ENCODE measurements at regions not wholly inside any gene's neighbourhood (a gene's known extent, or its start where the extent isn't known, plus 50 kb on each side); places are given as distances from the start of the nearest gene placed in this dataset.

DNA sequence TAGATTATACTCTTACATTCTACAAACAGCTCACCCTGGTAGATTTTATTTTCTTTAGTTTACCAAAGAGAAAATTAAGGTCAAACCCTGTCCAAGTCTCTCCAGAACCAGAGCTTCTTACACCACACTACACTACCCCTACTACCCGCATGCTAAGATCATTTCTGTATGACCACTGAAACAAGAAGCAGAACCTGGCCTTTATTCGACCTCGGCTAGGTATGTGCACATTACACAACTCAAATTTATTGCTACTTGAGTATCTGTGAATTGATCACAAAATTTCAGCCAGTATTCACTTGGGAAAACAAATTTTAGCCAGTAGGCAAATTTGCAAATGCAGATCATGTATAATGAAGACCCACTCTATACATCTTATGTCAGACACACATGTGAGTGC is 2437.0 kb downstream of the PCDH9 start:
- Histone ChIP-seq H3K4me3 (ENCODE audit: low read length, poor library complexity, severe bottlenecking) (no peak overlapping the region), H3K9me2 (replicated peaks; ENCODE audit: low read depth, low read length) (no peaks in the 10 kb centered on the region), H3K4me1 (ENCODE audit: insufficient read depth, low read length, poor library complexity, severe bottlenecking) (no peaks in the 10 kb centered on the region), H3K9ac (ENCODE audit: low read depth, low read length, poor library complexity, severe bottlenecking) (no peak overlapping the region), H3F3A (ENCODE audit: low read depth) (no peaks in the 10 kb centered on the region), H2AFZ (ENCODE audit: low read length) (no peak overlapping the region), H3K4me2 (ENCODE audit: low read depth, low read length, poor library complexity, severe bottlenecking) (no peak overlapping the region), H3K79me2 (ENCODE audit: insufficient read depth, low read length) (no peaks in the 10 kb centered on the region), H3K36me3 (ENCODE audit: insufficient read depth, low read length) (no peaks in the 10 kb centered on the region), H4K20me1 (ENCODE audit: insufficient read depth, low read length, poor library complexity, severe bottlenecking) (no peaks in the 10 kb centered on the region), H3K9me3 (ENCODE audit: insufficient read depth, low read depth, low read length) (peaks cover 4% of the 10 kb centered on the region; the same call in 1 of the 2 replicates), H3K27me3 (ENCODE audit: insufficient read depth, low read length, poor library complexity, severe bottlenecking) (no peaks in the 10 kb centered on the region)
- no peak for TF ChIP-seq EZH2phosphoT487 (IDR thresholded peaks at IDR 0.05; ENCODE audit: borderline replicate concordance)
- TF ChIP-seq, protein P1, sequence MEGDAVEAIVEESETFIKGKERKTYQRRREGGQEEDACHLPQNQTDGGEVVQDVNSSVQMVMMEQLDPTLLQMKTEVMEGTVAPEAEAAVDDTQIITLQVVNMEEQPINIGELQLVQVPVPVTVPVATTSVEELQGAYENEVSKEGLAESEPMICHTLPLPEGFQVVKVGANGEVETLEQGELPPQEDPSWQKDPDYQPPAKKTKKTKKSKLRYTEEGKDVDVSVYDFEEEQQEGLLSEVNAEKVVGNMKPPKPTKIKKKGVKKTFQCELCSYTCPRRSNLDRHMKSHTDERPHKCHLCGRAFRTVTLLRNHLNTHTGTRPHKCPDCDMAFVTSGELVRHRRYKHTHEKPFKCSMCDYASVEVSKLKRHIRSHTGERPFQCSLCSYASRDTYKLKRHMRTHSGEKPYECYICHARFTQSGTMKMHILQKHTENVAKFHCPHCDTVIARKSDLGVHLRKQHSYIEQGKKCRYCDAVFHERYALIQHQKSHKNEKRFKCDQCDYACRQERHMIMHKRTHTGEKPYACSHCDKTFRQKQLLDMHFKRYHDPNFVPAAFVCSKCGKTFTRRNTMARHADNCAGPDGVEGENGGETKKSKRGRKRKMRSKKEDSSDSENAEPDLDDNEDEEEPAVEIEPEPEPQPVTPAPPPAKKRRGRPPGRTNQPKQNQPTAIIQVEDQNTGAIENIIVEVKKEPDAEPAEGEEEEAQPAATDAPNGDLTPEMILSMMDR (conservative IDR thresholded peaks at IDR 0.05; ENCODE audit: low read length), result no peak

GRCh38 chr13:64791373-64791772 is 2438.8 kb downstream of the PCDH9 start:
- H3K79me2 ChIP-seq (ENCODE audit: insufficient read depth, low read length), result no peaks in the 10 kb centered on the region
- H3K27me3 ChIP-seq (ENCODE audit: insufficient read depth, low read length, poor library complexity, severe bottlenecking), result no peaks in the 10 kb centered on the region
- peaks cover 4% of the 10 kb centered on the region; the same call in 1 of the 2 replicates for H3K9me3 ChIP-seq (ENCODE audit: insufficient read depth, low read depth, low read length)
- no peaks in the 10 kb centered on the region for H3K36me3 ChIP-seq (ENCODE audit: insufficient read depth, low read length)
- no peaks in the 10 kb centered on the region for H3F3A ChIP-seq (ENCODE audit: low read depth)
- no peaks in the 10 kb centered on the region for H3K9me2 ChIP-seq (replicated peaks; ENCODE audit: low read depth, low read length)
- no peak for TF ChIP-seq EZH2phosphoT487 (IDR thresholded peaks at IDR 0.05; ENCODE audit: borderline replicate concordance)
- TF ChIP-seq, protein P1 (conservative IDR thresholded peaks at IDR 0.05; ENCODE audit: low read length), result no peak
- H3K4me1 ChIP-seq (ENCODE audit: insufficient read depth, low read length, poor library complexity, severe bottlenecking), result no peaks in the 10 kb centered on the region
- no peak overlapping the region for H3K9ac ChIP-seq (ENCODE audit: low read depth, low read length, poor library complexity, severe bottlenecking)
- no peaks in the 10 kb centered on the region for H4K20me1 ChIP-seq (ENCODE audit: insufficient read depth, low read length, poor library complexity, severe bottlenecking)
- H3K4me3 ChIP-seq (ENCODE audit: low read length, poor library complexity, severe bottlenecking), result no peak overlapping the region
- H3K4me2 ChIP-seq (ENCODE audit: low read depth, low read length, poor library complexity, severe bottlenecking), result no peak overlapping the region
- H2AFZ ChIP-seq (ENCODE audit: low read length), result no peak overlapping the region

DNA sequence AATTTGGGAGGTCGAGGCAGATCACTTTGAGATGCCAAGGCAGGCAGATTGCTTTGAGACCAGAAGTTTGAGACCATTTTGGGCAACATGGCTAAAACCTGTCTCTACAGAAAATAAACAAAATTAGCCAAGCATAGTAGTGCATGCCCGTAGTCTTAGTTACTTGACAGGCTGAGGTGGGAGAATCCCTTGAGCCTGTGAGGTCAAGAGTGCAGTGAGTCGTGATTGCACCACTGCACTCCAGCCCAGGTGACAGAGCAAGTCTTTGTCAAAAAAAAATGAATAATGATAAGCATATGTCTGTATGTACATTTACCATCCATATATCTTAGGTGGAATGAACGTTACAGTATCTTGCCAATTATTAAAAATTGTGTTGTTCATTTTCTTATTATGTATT is 2447.7 kb downstream of the PCDH9 start:
- Histone ChIP-seq H3K4me3 (ENCODE audit: low read length, poor library complexity, severe bottlenecking) (peak overlapping the region; percentile 28), H3F3A (ENCODE audit: low read depth) (peaks cover 7% of the 10 kb centered on the region; the same call in 1 of the 2 replicates), H3K27me3 (ENCODE audit: insufficient read depth, low read length, poor library complexity, severe bottlenecking) (no peaks in the 10 kb centered on the region), H3K4me1 (ENCODE audit: insufficient read depth, low read length, poor library complexity, severe bottlenecking) (peaks cover 14% of the 10 kb centered on the region), H3K4me2 (ENCODE audit: low read depth, low read length, poor library complexity, severe bottlenecking) (peak overlapping the region; percentile 60), H3K36me3 (ENCODE audit: insufficient read depth, low read length) (no peaks in the 10 kb centered on the region), H4K20me1 (ENCODE audit: insufficient read depth, low read length, poor library complexity, severe bottlenecking) (no peaks in the 10 kb centered on the region), H2AFZ (ENCODE audit: low read length) (0 out of 2 replicates have a peak overlapping the region, but pooled peaks have one; percentile 16), H3K79me2 (ENCODE audit: insufficient read depth, low read length) (no peaks in the 10 kb centered on the region), H3K9me3 (ENCODE audit: insufficient read depth, low read depth, low read length) (no peaks in the 10 kb centered on the region; the same call in 1 of the 2 replicates), H3K9me2 (replicated peaks; ENCODE audit: low read depth, low read length) (no peaks in the 10 kb centered on the region), H3K9ac (ENCODE audit: low read depth, low read length, poor library complexity, severe bottlenecking) (no peak overlapping the region)
- TF ChIP-seq EZH2phosphoT487 (IDR thresholded peaks at IDR 0.05; ENCODE audit: borderline replicate concordance), result no peak
- TF ChIP-seq, protein P1 (conservative IDR thresholded peaks at IDR 0.05; ENCODE audit: low read length), result no peak

Measured in Loucy (cell line).